ENCODE measurements at regions not wholly inside any gene's neighbourhood (a gene's known extent, or its start where the extent isn't known, plus 50 kb on each side); places are given as distances from the start of the nearest gene placed in this dataset.

DNA sequence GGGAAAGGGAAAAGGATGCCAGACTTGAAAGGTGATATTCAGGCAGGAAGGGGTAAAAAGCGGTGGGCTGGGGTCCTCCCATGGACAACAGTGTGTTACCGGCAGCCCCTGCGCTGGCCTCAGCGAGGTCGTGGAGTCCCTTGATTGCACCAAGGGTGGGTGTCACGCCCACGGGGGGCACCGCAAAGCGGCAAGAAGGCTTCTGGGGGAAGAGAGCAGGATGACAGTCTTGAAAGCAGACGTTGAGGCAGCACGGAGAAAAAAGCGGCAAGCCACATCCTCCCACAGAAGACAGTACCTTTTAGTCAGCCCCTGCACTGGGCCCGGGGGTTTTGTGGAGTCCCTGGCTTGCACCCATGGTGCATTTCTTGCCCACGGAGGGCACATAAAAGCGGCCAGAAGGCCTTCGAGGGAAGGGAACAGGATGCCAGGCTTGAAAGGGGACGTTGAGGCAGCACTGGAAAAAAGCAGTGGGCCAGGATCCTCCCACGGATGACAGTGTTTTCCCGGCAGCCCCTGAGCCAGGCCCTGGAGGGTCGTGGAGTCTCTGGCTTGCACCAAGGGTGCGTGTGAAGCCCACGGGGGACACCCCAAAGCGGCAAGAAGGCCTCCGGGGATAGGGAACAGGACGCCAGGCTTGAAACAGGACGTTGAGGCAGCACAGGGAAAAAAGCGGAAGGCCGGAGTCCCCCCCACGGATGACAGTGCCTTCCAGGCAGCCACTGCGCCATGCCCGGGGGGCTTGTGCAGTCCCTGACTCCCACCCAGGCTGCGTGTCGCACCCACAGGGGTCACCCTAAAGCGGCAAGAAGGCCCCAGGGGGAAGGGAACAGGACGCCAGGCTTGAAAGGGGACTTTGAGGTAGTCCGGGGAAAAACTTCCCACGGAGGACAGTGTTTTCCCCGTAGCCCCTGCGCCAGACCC, 162.2 kb upstream of the ALG10B start (continued):
- TF ChIP-seq, protein P1, sequence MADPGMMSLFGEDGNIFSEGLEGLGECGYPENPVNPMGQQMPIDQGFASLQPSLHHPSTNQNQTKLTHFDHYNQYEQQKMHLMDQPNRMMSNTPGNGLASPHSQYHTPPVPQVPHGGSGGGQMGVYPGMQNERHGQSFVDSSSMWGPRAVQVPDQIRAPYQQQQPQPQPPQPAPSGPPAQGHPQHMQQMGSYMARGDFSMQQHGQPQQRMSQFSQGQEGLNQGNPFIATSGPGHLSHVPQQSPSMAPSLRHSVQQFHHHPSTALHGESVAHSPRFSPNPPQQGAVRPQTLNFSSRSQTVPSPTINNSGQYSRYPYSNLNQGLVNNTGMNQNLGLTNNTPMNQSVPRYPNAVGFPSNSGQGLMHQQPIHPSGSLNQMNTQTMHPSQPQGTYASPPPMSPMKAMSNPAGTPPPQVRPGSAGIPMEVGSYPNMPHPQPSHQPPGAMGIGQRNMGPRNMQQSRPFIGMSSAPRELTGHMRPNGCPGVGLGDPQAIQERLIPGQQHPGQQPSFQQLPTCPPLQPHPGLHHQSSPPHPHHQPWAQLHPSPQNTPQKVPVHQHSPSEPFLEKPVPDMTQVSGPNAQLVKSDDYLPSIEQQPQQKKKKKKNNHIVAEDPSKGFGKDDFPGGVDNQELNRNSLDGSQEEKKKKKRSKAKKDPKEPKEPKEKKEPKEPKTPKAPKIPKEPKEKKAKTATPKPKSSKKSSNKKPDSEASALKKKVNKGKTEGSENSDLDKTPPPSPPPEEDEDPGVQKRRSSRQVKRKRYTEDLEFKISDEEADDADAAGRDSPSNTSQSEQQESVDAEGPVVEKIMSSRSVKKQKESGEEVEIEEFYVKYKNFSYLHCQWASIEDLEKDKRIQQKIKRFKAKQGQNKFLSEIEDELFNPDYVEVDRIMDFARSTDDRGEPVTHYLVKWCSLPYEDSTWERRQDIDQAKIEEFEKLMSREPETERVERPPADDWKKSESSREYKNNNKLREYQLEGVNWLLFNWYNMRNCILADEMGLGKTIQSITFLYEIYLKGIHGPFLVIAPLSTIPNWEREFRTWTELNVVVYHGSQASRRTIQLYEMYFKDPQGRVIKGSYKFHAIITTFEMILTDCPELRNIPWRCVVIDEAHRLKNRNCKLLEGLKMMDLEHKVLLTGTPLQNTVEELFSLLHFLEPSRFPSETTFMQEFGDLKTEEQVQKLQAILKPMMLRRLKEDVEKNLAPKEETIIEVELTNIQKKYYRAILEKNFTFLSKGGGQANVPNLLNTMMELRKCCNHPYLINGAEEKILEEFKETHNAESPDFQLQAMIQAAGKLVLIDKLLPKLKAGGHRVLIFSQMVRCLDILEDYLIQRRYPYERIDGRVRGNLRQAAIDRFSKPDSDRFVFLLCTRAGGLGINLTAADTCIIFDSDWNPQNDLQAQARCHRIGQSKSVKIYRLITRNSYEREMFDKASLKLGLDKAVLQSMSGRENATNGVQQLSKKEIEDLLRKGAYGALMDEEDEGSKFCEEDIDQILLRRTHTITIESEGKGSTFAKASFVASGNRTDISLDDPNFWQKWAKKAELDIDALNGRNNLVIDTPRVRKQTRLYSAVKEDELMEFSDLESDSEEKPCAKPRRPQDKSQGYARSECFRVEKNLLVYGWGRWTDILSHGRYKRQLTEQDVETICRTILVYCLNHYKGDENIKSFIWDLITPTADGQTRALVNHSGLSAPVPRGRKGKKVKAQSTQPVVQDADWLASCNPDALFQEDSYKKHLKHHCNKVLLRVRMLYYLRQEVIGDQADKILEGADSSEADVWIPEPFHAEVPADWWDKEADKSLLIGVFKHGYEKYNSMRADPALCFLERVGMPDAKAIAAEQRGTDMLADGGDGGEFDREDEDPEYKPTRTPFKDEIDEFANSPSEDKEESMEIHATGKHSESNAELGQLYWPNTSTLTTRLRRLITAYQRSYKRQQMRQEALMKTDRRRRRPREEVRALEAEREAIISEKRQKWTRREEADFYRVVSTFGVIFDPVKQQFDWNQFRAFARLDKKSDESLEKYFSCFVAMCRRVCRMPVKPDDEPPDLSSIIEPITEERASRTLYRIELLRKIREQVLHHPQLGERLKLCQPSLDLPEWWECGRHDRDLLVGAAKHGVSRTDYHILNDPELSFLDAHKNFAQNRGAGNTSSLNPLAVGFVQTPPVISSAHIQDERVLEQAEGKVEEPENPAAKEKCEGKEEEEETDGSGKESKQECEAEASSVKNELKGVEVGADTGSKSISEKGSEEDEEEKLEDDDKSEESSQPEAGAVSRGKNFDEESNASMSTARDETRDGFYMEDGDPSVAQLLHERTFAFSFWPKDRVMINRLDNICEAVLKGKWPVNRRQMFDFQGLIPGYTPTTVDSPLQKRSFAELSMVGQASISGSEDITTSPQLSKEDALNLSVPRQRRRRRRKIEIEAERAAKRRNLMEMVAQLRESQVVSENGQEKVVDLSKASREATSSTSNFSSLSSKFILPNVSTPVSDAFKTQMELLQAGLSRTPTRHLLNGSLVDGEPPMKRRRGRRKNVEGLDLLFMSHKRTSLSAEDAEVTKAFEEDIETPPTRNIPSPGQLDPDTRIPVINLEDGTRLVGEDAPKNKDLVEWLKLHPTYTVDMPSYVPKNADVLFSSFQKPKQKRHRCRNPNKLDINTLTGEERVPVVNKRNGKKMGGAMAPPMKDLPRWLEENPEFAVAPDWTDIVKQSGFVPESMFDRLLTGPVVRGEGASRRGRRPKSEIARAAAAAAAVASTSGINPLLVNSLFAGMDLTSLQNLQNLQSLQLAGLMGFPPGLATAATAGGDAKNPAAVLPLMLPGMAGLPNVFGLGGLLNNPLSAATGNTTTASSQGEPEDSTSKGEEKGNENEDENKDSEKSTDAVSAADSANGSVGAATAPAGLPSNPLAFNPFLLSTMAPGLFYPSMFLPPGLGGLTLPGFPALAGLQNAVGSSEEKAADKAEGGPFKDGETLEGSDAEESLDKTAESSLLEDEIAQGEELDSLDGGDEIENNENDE (IDR thresholded peaks at IDR 0.05; ENCODE audit: insufficient replicate concordance, low read length) = no peak
- TF ChIP-seq CBX8 (IDR thresholded peaks at IDR 0.05; ENCODE audit: borderline replicate concordance, low read depth, low read length) (no peak), TEAD4 (IDR thresholded peaks at IDR 0.05; ENCODE audit: low read depth, low read length) (no peak), NRF1 (IDR thresholded peaks at IDR 0.05; ENCODE audit: low read depth, low read length) (no peak), CTBP2 (IDR thresholded peaks at IDR 0.05; ENCODE audit: borderline replicate concordance, insufficient read depth, insufficient read length, low read length) (no peak), HDAC2 (IDR thresholded peaks at IDR 0.05; ENCODE audit: borderline replicate concordance in 1 of 2, low read depth in 2 of 2, low read length in 2 of 2) (no peak), SRF (IDR thresholded peaks at IDR 0.05; ENCODE audit: low read depth, low read length) (no peak)
